Suprapubic skin (tissue), 3 donors: ENCODE measurements at regions not wholly inside any gene's neighbourhood (a gene's known extent, or its start where the extent isn't known, plus 50 kb on each side); places are given as distances from the start of the nearest gene placed in this dataset.

ENCODE experiments used
- EP300 ChIP-seq: sonication (generic); formaldehyde crosslinking; IDR thresholded peaks from one replicate; pipeline ENCODE4 v1.6.1; 2017; ENCODE audit warnings: antibody characterized with exemption
- POLR2A ChIP-seq, 2 donors: fragments of 450-650 bp; IDR thresholded peaks; one replicate each; pipeline ENCODE4 v1.6.1; 2017; ENCODE audit warnings: antibody characterized with exemption in 2 of 2, mild to moderate bottlenecking in 2 of 2, moderate library complexity in 2 of 2
- TF ChIP-seq, protein P1 (sequence below), 2 donors: fragments of 200-600 bp in 1 of 2; fragments of 450-650 bp in 1 of 2; sonication (generic) in 1 of 2; IDR thresholded peaks; one replicate each; pipeline ENCODE4 v1.5.1; 2016 to 2019; ENCODE audit warnings: antibody characterized with exemption in 2 of 2, mild to moderate bottlenecking in 1 of 2, moderate library complexity in 1 of 2

GRCh38 chr17:56723421-56723820 is 110.3 kb downstream of the C17orf67 start:
- TF ChIP-seq POLR2A (IDR thresholded peaks at IDR 0.05) (no peak), EP300 (no peak)
- TF ChIP-seq, protein P1, sequence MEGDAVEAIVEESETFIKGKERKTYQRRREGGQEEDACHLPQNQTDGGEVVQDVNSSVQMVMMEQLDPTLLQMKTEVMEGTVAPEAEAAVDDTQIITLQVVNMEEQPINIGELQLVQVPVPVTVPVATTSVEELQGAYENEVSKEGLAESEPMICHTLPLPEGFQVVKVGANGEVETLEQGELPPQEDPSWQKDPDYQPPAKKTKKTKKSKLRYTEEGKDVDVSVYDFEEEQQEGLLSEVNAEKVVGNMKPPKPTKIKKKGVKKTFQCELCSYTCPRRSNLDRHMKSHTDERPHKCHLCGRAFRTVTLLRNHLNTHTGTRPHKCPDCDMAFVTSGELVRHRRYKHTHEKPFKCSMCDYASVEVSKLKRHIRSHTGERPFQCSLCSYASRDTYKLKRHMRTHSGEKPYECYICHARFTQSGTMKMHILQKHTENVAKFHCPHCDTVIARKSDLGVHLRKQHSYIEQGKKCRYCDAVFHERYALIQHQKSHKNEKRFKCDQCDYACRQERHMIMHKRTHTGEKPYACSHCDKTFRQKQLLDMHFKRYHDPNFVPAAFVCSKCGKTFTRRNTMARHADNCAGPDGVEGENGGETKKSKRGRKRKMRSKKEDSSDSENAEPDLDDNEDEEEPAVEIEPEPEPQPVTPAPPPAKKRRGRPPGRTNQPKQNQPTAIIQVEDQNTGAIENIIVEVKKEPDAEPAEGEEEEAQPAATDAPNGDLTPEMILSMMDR (IDR thresholded peaks at IDR 0.05) = no peak
